AG10803 (cell line): ENCODE measurements at regions not wholly inside any gene's neighbourhood (a gene's known extent, or its start where the extent isn't known, plus 50 kb on each side); places are given as distances from the start of the nearest gene placed in this dataset.

Experiments
- DNase-seq: peaks from one replicate; pipeline ENCODE4 v3.0.0; 2010; ENCODE audit warnings: low read depth
- H3K4me3 ChIP-seq: 2 replicates; pipeline ENCODE4 v1.5.1; 2011; ENCODE audit warnings: mild to moderate bottlenecking, low read length, control low read depth
- CTCF ChIP-seq: conservative IDR thresholded peaks from 2 replicates; pipeline ENCODE4 v1.5.1; 2011; ENCODE audit warnings: mild to moderate bottlenecking, low read length, control low read depth, inconsistent platforms

GRCh38 chr10:46233181-46233580, 53.6 kb upstream of the ANTXRL start:
- no peak for TF ChIP-seq CTCF
- no peak for DNase-seq
- H3K4me3 ChIP-seq = no peak overlapping the region

- TF ChIP-seq CTCF = no peak
- H3K4me3 ChIP-seq = no peak overlapping the region
- DNase-seq = no peak
Observed at GRCh38 chr10:46234026-46234425, 52.8 kb upstream of the ANTXRL start.

- no peak for TF ChIP-seq CTCF
- no peak for DNase-seq
- H3K4me3 ChIP-seq = no peak overlapping the region
Observed at GRCh38 chr10:46234431-46235060, 52.3 kb upstream of the ANTXRL start.

GRCh38 chr10:46235705-46236545, 50.9 kb upstream of the ANTXRL start:
- no peak for DNase-seq
- no peak overlapping the region for H3K4me3 ChIP-seq
- no peak for TF ChIP-seq CTCF

- TF ChIP-seq CTCF = no peak
- no peak overlapping the region for H3K4me3 ChIP-seq
- no peak for DNase-seq
Observed at GRCh38 chr10:46236546-46236887, 50.3 kb upstream of the ANTXRL start.

GRCh38 chr10:46236941-46237681, 49.7 kb upstream of the ANTXRL start:
- DNase-seq = no peak
- H3K4me3 ChIP-seq = no peak overlapping the region
- no peak for TF ChIP-seq CTCF
